ENCODE measurements at regions not wholly inside any gene's neighbourhood (a gene's known extent, or its start where the extent isn't known, plus 50 kb on each side); places are given as distances from the start of the nearest gene placed in this dataset.
"Not testable (repeated sequence)": the region's sequence is repeated elsewhere in the genome, so short reads cannot be mapped to it uniquely, and the experiment has no call there.

- in situ Hi-C loops (cut with MboI; ENCODE audit: low sequenced_read_pairs), result no loop called here
These were observed 202.5 kb upstream of the NMUR2 start for GRCh38 chr5:152607401-152608160.

GRCh38 chr5:152608458-152608857 is 203.4 kb upstream of the NMUR2 start:
- in situ Hi-C loops (cut with MboI; ENCODE audit: low sequenced_read_pairs), result no loop called here

GRCh38 chr5:152619756-152620155 is 214.7 kb upstream of the NMUR2 start:
- in situ Hi-C loops (cut with MboI; ENCODE audit: low sequenced_read_pairs), result no loop called here

GRCh38 chr5:152622628-152623027 is 217.5 kb upstream of the NMUR2 start:
- in situ Hi-C loops (cut with MboI; ENCODE audit: low sequenced_read_pairs), result no loop called here

GRCh38 chr5:152623951-152624350 is 218.9 kb upstream of the NMUR2 start:
- in situ Hi-C loops (cut with MboI; ENCODE audit: low sequenced_read_pairs), result no loop called here

GRCh38 chr5:152625696-152626095 is 220.6 kb upstream of the NMUR2 start:
- in situ Hi-C loops (cut with MboI; ENCODE audit: low sequenced_read_pairs), result no loop called here

GRCh38 chr5:152631221-152631620 is 226.1 kb upstream of the NMUR2 start:
- in situ Hi-C loops (cut with MboI; ENCODE audit: low sequenced_read_pairs), result no loop called here

GRCh38 chr5:152632360-152632759 is 227.3 kb upstream of the NMUR2 start:
- in situ Hi-C loops (cut with MboI; ENCODE audit: low sequenced_read_pairs), result no loop called here

GRCh38 chr5:152634586-152634985 is 229.5 kb upstream of the NMUR2 start:
- in situ Hi-C loops (cut with MboI; ENCODE audit: low sequenced_read_pairs), result no loop called here

GRCh38 chr5:152638996-152639552 is 234.0 kb upstream of the NMUR2 start:
- in situ Hi-C loops (cut with MboI; ENCODE audit: low sequenced_read_pairs), result no loop called here

GRCh38 chr5:152641970-152642805 is 237.1 kb upstream of the NMUR2 start:
- in situ Hi-C loops (cut with MboI; ENCODE audit: low sequenced_read_pairs), result no loop called here

GRCh38 chr5:152642880-152643279 is 237.8 kb upstream of the NMUR2 start:
- in situ Hi-C loops (cut with MboI; ENCODE audit: low sequenced_read_pairs), result no loop called here

GRCh38 chr5:152644029-152644728 is 239.1 kb upstream of the NMUR2 start:
- in situ Hi-C loops (cut with MboI; ENCODE audit: low sequenced_read_pairs), result no loop called here

- in situ Hi-C loops (cut with MboI; ENCODE audit: low sequenced_read_pairs), result no loop called here
These were observed 244.5 kb upstream of the NMUR2 start for GRCh38 chr5:152649609-152650008.

- in situ Hi-C loops (cut with MboI; ENCODE audit: low sequenced_read_pairs), result no loop called here
These were observed 245.3 kb upstream of the NMUR2 start for GRCh38 chr5:152650413-152650812.

GRCh38 chr5:152659470-152659869 is 254.4 kb upstream of the NMUR2 start:
- in situ Hi-C loops (cut with MboI; ENCODE audit: low sequenced_read_pairs), result not testable (repeated sequence)

- in situ Hi-C loops (cut with MboI; ENCODE audit: low sequenced_read_pairs), result no loop called here
These were observed 268.5 kb upstream of the NMUR2 start for GRCh38 chr5:152673601-152674000.

- in situ Hi-C loops (cut with MboI; ENCODE audit: low sequenced_read_pairs), result no loop called here
These were observed 269.3 kb upstream of the NMUR2 start for GRCh38 chr5:152674403-152674802.

GRCh38 chr5:152676196-152676595 is 271.1 kb upstream of the NMUR2 start:
- in situ Hi-C loops (cut with MboI; ENCODE audit: low sequenced_read_pairs), result no loop called here

GRCh38 chr5:152683205-152683604 is 278.1 kb upstream of the NMUR2 start:
- in situ Hi-C loops (cut with MboI; ENCODE audit: low sequenced_read_pairs), result no loop called here

GRCh38 chr5:152686931-152687330 is 281.9 kb upstream of the NMUR2 start:
- in situ Hi-C loops (cut with MboI; ENCODE audit: low sequenced_read_pairs), result no loop called here

All from HL-60/S4 (cell line).